Panc1 (cell line): ENCODE measurements at regions not wholly inside any gene's neighbourhood (a gene's known extent, or its start where the extent isn't known, plus 50 kb on each side); places are given as distances from the start of the nearest gene placed in this dataset.

Experiments used
- ATAC-seq: fragments of 200-7000 bp; cut with Tn5 transposase; 2 replicates; pipeline ENCODE4 v1.9.1; 2020; ENCODE audit warnings: mild to moderate bottlenecking, moderate library complexity
- BruUV-seq: library from RNA; stranded (reverse); fragments of 400-500 nt; replicated peaks from 2 replicates; lab custom pipeline; 2021; lab: Mats Ljungman, UMichigan
- CTCF ChIA-PET: fragments of 300-600 bp; sonication (Branson Sonifier 250); formaldehyde crosslinking; loops from one replicate; lab custom pipeline; 2022; ENCODE audit warnings: antibody characterized with exemption; lab: Charles Lee
- POLR2A ChIA-PET: fragments of 300-600 bp; sonication (Branson Sonifier 250); formaldehyde crosslinking; loops from one replicate; lab custom pipeline; 2022; ENCODE audit warnings: antibody characterized with exemption; lab: Charles Lee
- DNase-seq: peaks from one replicate; pipeline ENCODE4 v3.0.0-alpha.2; 2010; ENCODE audit warnings: low read depth, low spot score
- H3K27ac ChIP-seq: 2 replicates; pipeline ENCODE4 v1.5.1; 2011; ENCODE audit warnings: mild to moderate bottlenecking, low read length, inconsistent platforms
- H3K27me3 ChIP-seq: fragments of 200-500 bp; sonication (Bioruptor generic); 2 replicates; pipeline ENCODE4 v1.6.0; 2014; ENCODE audit warnings: low read length, inconsistent platforms; ENCODE audit not compliant: control insufficient read depth, insufficient read depth
- H3K36me3 ChIP-seq: fragments of 200-500 bp; sonication (Bioruptor generic); 2 replicates; pipeline ENCODE4 v1.5.1; 2014; ENCODE audit warnings: inconsistent platforms, mild to moderate bottlenecking, low read length, moderate library complexity; ENCODE audit not compliant: control insufficient read depth, insufficient read depth
- H3K4me1 ChIP-seq: 2 replicates; pipeline ENCODE4 v1.5.1; 2011; ENCODE audit warnings: inconsistent platforms, mild to moderate bottlenecking, low read length, moderate library complexity; ENCODE audit not compliant: control insufficient read depth, insufficient read depth
- H3K4me3 ChIP-seq, 2 experiments: 2 replicates each; pipeline ENCODE4 v1.5.1; 2011 to 2012; ENCODE audit warnings: low read depth in 2 of 2, low read length in 2 of 2, mild to moderate bottlenecking in 2 of 2, inconsistent platforms in 1 of 2, moderate library complexity in 1 of 2
- H3K9me3 ChIP-seq: fragments of 200-500 bp; sonication (Bioruptor generic); 2 replicates; pipeline ENCODE4 v1.5.1; 2014; ENCODE audit warnings: low read depth, mild to moderate bottlenecking, inconsistent platforms, low read length, moderate library complexity; ENCODE audit not compliant: control insufficient read depth, insufficient read depth
- POLR2AphosphoS5 ChIP-seq: IDR thresholded peaks from 2 replicates; pipeline ENCODE4 v1.6.1; 2012; ENCODE audit warnings: mild to moderate bottlenecking, low read depth, low read length, moderate library complexity
- SIN3A ChIP-seq: IDR thresholded peaks from 2 replicates; pipeline ENCODE4 v1.6.1; 2012; ENCODE audit warnings: low read depth, mild to moderate bottlenecking, low read length, moderate library complexity, borderline replicate concordance; ENCODE audit not compliant: insufficient read depth
- TCF7L2 ChIP-seq: IDR thresholded peaks from 2 replicates; pipeline ENCODE4 v1.6.1; 2011; ENCODE audit warnings: mild to moderate bottlenecking, low read depth, low read length, inconsistent platforms
- in situ Hi-C: cut with HindIII; loops from 2 replicates; pipeline ENCODE4 v1.10.0; 2016; ENCODE audit warnings: low sequenced_read_pairs, low pct_unique_long_range_greater_than_20kb
- intact Hi-C: fragments of 100-400 bp; cut with micrococcal nuclease; formaldehyde crosslinking; loops from one replicate; pipeline ENCODE4 v1.10.0; 2022; ENCODE audit not compliant: unreplicated experiment
- TF ChIP-seq, protein P1 (sequence below): fragments of 450-650 bp; IDR thresholded peaks from 2 replicates; pipeline ENCODE4 v1.5.1; 2017; ENCODE audit warnings: mild to moderate bottlenecking
- TF ChIP-seq, protein P2 (sequence below), 2 experiments: IDR thresholded peaks; 2 replicates each; pipeline ENCODE4 v1.6.1; 2011 to 2012; ENCODE audit warnings: low read depth in 2 of 2, control low read depth in 1 of 2, low read length in 1 of 2, mild to moderate bottlenecking in 1 of 2, moderate library complexity in 1 of 2; ENCODE audit not compliant: insufficient read depth in 1 of 2

DNA sequence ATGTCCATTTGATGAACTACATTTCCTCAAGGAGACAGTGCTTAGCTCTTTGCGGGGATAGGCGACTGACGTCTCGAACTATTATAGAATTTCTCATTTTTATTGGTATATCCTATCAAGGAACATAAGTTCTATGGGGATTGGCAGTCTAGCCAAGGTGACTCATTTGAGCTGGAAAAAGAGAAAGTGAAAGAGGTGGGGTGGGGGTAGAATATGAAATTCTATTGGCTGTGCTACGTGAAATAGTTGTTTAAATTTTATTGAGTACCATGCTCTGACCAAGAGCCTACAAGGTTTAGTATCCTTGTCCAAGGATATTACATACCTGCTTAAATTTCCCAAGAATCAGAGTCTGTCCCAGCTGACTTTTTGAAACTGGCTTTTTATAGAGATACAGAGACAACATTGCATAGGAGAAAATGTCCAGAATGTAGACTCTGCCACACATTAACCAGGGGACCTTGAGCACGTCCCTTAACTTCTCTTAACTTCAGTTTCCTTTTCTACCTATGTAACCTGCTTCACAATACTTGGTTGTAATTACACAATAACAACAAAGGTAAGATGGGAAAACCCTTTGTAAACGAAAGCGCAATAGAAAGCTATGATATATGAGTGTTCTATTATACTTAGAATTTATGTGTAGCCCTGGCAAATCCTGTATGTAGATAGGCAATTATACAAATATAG lies 226.4 kb upstream of the WWC1 start:
- TF ChIP-seq, protein P1, sequence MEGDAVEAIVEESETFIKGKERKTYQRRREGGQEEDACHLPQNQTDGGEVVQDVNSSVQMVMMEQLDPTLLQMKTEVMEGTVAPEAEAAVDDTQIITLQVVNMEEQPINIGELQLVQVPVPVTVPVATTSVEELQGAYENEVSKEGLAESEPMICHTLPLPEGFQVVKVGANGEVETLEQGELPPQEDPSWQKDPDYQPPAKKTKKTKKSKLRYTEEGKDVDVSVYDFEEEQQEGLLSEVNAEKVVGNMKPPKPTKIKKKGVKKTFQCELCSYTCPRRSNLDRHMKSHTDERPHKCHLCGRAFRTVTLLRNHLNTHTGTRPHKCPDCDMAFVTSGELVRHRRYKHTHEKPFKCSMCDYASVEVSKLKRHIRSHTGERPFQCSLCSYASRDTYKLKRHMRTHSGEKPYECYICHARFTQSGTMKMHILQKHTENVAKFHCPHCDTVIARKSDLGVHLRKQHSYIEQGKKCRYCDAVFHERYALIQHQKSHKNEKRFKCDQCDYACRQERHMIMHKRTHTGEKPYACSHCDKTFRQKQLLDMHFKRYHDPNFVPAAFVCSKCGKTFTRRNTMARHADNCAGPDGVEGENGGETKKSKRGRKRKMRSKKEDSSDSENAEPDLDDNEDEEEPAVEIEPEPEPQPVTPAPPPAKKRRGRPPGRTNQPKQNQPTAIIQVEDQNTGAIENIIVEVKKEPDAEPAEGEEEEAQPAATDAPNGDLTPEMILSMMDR, result no peak
- TF ChIP-seq POLR2AphosphoS5, result no peak
- TF ChIP-seq, protein P2, sequence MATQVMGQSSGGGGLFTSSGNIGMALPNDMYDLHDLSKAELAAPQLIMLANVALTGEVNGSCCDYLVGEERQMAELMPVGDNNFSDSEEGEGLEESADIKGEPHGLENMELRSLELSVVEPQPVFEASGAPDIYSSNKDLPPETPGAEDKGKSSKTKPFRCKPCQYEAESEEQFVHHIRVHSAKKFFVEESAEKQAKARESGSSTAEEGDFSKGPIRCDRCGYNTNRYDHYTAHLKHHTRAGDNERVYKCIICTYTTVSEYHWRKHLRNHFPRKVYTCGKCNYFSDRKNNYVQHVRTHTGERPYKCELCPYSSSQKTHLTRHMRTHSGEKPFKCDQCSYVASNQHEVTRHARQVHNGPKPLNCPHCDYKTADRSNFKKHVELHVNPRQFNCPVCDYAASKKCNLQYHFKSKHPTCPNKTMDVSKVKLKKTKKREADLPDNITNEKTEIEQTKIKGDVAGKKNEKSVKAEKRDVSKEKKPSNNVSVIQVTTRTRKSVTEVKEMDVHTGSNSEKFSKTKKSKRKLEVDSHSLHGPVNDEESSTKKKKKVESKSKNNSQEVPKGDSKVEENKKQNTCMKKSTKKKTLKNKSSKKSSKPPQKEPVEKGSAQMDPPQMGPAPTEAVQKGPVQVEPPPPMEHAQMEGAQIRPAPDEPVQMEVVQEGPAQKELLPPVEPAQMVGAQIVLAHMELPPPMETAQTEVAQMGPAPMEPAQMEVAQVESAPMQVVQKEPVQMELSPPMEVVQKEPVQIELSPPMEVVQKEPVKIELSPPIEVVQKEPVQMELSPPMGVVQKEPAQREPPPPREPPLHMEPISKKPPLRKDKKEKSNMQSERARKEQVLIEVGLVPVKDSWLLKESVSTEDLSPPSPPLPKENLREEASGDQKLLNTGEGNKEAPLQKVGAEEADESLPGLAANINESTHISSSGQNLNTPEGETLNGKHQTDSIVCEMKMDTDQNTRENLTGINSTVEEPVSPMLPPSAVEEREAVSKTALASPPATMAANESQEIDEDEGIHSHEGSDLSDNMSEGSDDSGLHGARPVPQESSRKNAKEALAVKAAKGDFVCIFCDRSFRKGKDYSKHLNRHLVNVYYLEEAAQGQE (IDR thresholded peaks at IDR 0.05; ENCODE audit: insufficient read depth in 1 of 2, low read depth in 2 of 2, low read length in 1 of 2), result no peak
- no peak for TF ChIP-seq SIN3A
- TF ChIP-seq TCF7L2, result no peak
- in situ Hi-C loops (no loop called here), intact Hi-C loops (no loop called here)
- no peaks in the 10 kb centered on the region for H3K4me1 ChIP-seq
- H3K9me3 ChIP-seq, result no peaks in the 10 kb centered on the region
- DNase-seq (no peak), ATAC-seq (no peak)
- H3K27ac ChIP-seq, result no peak overlapping the region
- H3K4me3 ChIP-seq, result no peak overlapping the region
- POLR2A ChIA-PET, result no interaction called here
- BruUV-seq, result no TSS peak
- CTCF ChIA-PET, result no interaction called here
- no peaks in the 10 kb centered on the region for H3K36me3 ChIP-seq
- H3K27me3 ChIP-seq, result peaks cover 13% of the 10 kb centered on the region

DNA sequence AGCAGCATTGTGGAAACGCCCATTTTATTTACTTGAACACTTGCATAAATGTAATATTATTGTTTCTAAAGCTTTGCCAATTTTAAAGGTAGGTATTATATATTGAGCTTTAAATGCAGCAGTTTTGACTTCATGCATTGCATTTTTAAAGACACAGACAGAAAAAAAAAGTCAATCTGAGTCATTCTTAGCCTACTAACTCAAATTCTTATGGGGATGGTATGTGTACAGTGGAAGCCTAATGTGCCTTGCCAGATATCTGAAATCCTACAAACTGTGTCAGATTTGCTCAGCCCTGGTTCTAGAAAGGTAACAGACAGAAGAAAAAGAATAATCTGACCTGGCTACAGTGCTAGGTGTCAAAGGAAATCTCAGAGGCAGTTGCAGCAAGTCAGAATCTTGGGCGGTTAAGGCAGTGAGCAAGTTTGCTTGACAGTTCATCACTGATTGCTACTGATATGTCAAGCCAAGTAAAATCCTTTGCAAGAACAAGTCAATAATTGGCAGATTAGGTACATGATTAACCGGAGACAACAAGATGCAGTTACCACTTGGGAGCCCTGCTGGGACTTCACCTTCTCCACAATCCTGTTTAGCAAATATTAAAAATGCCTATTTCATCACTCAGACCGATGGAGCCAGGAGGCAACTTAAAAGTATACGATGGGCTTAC lies 224.8 kb upstream of the WWC1 start:
- in situ Hi-C loops, result no loop called here
- ATAC-seq (no peak), DNase-seq (no peak)
- ChIA-PET CTCF (no interaction called here), POLR2A (no interaction called here)
- no peaks in the 10 kb centered on the region for H3K4me1 ChIP-seq
- TF ChIP-seq SIN3A, result no peak
- no peak for TF ChIP-seq POLR2AphosphoS5
- TF ChIP-seq, protein P1, result no peak
- no peak for TF ChIP-seq TCF7L2
- TF ChIP-seq, protein P2 (IDR thresholded peaks at IDR 0.05; ENCODE audit: insufficient read depth in 1 of 2, low read depth in 2 of 2, low read length in 1 of 2), result no peak
- peaks cover 13% of the 10 kb centered on the region for H3K27me3 ChIP-seq
- no peak overlapping the region for H3K27ac ChIP-seq
- no peaks in the 10 kb centered on the region for H3K36me3 ChIP-seq
- no TSS peak for BruUV-seq
- no peak overlapping the region for H3K4me3 ChIP-seq
- no peaks in the 10 kb centered on the region for H3K9me3 ChIP-seq
- intact Hi-C loops, result no loop called here
